Bronchial epithelial cell (primary cell): ENCODE measurements at regions not wholly inside any gene's neighbourhood (a gene's known extent, or its start where the extent isn't known, plus 50 kb on each side); places are given as distances from the start of the nearest gene placed in this dataset.

Experiments
- DNase-seq: peaks from one replicate; pipeline ENCODE4 v3.0.0-alpha.2; 2010; ENCODE audit warnings: low read depth
- FAIRE-seq: peaks from 2 replicates; lab custom pipeline; 2011; peaks lifted over from hg19 to GRCh38; lab: Jason Lieb, UNC
- H3K27me3 ChIP-seq: 2 replicates; pipeline ENCODE4 v1.5.1; 2011; ENCODE audit warnings: low read length; ENCODE audit not compliant: control insufficient read depth, insufficient read depth
- H3K36me3 ChIP-seq: 2 replicates; pipeline ENCODE4 v1.5.1; 2011; ENCODE audit warnings: low read length; ENCODE audit not compliant: control insufficient read depth, insufficient read depth
- H3K4me3 ChIP-seq: 2 replicates; pipeline ENCODE4 v1.5.1; 2011; ENCODE audit warnings: mild to moderate bottlenecking, low read depth, low read length, control low read depth
- CTCF ChIP-seq: IDR thresholded peaks from 2 replicates; pipeline ENCODE4 v1.5.1; 2011; ENCODE audit warnings: mild to moderate bottlenecking, moderate library complexity, low read length, control low read depth, inconsistent platforms; ENCODE audit not compliant: insufficient read depth, severe bottlenecking

GRCh38 chr14:71716041-71716772 lies 216.0 kb upstream of the RGS6 start:
- TF ChIP-seq CTCF, result no peak
- no peak for FAIRE-seq
- no peak overlapping the region for H3K4me3 ChIP-seq

GRCh38 chr14:71720978-71721624 lies 211.1 kb upstream of the RGS6 start:
- Histone ChIP-seq H3K36me3 (peaks cover 6% of the 10 kb centered on the region), H3K4me3 (no peak overlapping the region), H3K27me3 (no peaks in the 10 kb centered on the region)
- peak; percentile 95 for DNase-seq
- TF ChIP-seq CTCF, result peak; percentile 77
- peak; percentile 28 for FAIRE-seq

More at GRCh38 chr14:71716041-71716772, 216.0 kb upstream of the RGS6 start:
- DNase-seq, result no peak
- Histone ChIP-seq H3K36me3 (no peaks in the 10 kb centered on the region), H3K27me3 (no peaks in the 10 kb centered on the region)

GRCh38 chr14:71721791-71722190 lies 210.4 kb upstream of the RGS6 start:
- no peaks in the 10 kb centered on the region for H3K27me3 ChIP-seq
- H3K4me3 ChIP-seq, result no peak overlapping the region
- DNase-seq (no peak), FAIRE-seq (no peak)
- H3K36me3 ChIP-seq, result peaks cover 7% of the 10 kb centered on the region
- no peak for TF ChIP-seq CTCF

GRCh38 chr14:71722885-71723284 lies 209.3 kb upstream of the RGS6 start:
- no peak for TF ChIP-seq CTCF
- peaks cover 8% of the 10 kb centered on the region for H3K36me3 ChIP-seq
- FAIRE-seq, result no peak
- H3K27me3 ChIP-seq, result no peaks in the 10 kb centered on the region
- no peak overlapping the region for H3K4me3 ChIP-seq
- no peak for DNase-seq

- peak; percentile 77 for DNase-seq
- no peaks in the 10 kb centered on the region for H3K27me3 ChIP-seq
- peaks cover 12% of the 10 kb centered on the region for H3K36me3 ChIP-seq
- FAIRE-seq, result no peak
- no peak for TF ChIP-seq CTCF
- H3K4me3 ChIP-seq, result no peak overlapping the region
Observed at GRCh38 chr14:71725922-71726579, 206.2 kb upstream of the RGS6 start.
